ENCODE measurements at regions not wholly inside any gene's neighbourhood (a gene's known extent, or its start where the extent isn't known, plus 50 kb on each side); places are given as distances from the start of the nearest gene placed in this dataset.
"Not testable (repeated sequence)": the region's sequence is repeated elsewhere in the genome, so short reads cannot be mapped to it uniquely, and the experiment has no call there.

- TF ChIP-seq NRF1 (IDR thresholded peaks at IDR 0.05; ENCODE audit: low read depth, low read length) = no peak
- H3K4me3 ChIP-seq (ENCODE audit: low read depth in 2 of 2, low read length in 1 of 2) = no peak overlapping the region
- no peaks in the 10 kb centered on the region for H3K79me2 ChIP-seq (ENCODE audit: insufficient read depth)
- H3K4me2 ChIP-seq = no peak overlapping the region
- H3K9me2 ChIP-seq = no peaks in the 10 kb centered on the region
- no peaks in the 10 kb centered on the region for H3K27me3 ChIP-seq (ENCODE audit: insufficient read depth)
- no peak for DNase-seq
- H3K36me3 ChIP-seq (replicated peaks in 1 of 2; ENCODE audit: control insufficient read depth in 1 of 2, insufficient read depth in 2 of 2, low read length in 1 of 2) = no peaks in the 10 kb centered on the region
- CTCF ChIA-PET = interaction anchor here (0.9 kb wide), 1 partner anchor 13 kb away, joined by 3 read pairs; no protein-coding TSS in a partner anchor
- 10% methylated on average over 2 of the region's 2 CpGs for WGBS (ENCODE audit: low lambda C conversion rate)
- H3K27ac ChIP-seq (ENCODE audit: low read depth in 2 of 2, low read length in 1 of 2) = no peak overlapping the region
- H2AFZ ChIP-seq (ENCODE audit: low read depth) = no peak overlapping the region
- no peaks in the 10 kb centered on the region for H4K20me1 ChIP-seq (ENCODE audit: insufficient read depth)
- POLR2A ChIA-PET = no interaction called here
- no peaks in the 10 kb centered on the region for H3F3A ChIP-seq (replicated peaks; ENCODE audit: insufficient read depth)
- H3K9me3 ChIP-seq = no peaks in the 10 kb centered on the region
- no peak overlapping the region for H3K9ac ChIP-seq
- H3K4me1 ChIP-seq (ENCODE audit: control insufficient read depth in 1 of 2, insufficient read depth in 2 of 2, low read depth in 1 of 2, low read length in 1 of 2) = no peaks in the 10 kb centered on the region
Observed at GRCh38 chr15:19974998-19975397, 566.6 kb downstream of the GOLGA6L6 start.

- POLR2A ChIA-PET = no interaction called here
- WGBS (ENCODE audit: low lambda C conversion rate) = 5% methylated on average over 7 of the region's 7 CpGs
- no peak overlapping the region for H3K4me3 ChIP-seq (ENCODE audit: low read depth in 2 of 2, low read length in 1 of 2)
- H2AFZ ChIP-seq (ENCODE audit: low read depth) = no peak overlapping the region
- no peak overlapping the region for H3K27ac ChIP-seq (ENCODE audit: low read depth in 2 of 2, low read length in 1 of 2)
- no peaks in the 10 kb centered on the region for H4K20me1 ChIP-seq (ENCODE audit: insufficient read depth)
- no peaks in the 10 kb centered on the region for H3K27me3 ChIP-seq (ENCODE audit: insufficient read depth)
- H3K9ac ChIP-seq = no peak overlapping the region
- no peaks in the 10 kb centered on the region for H3K36me3 ChIP-seq (replicated peaks in 1 of 2; ENCODE audit: control insufficient read depth in 1 of 2, insufficient read depth in 2 of 2, low read length in 1 of 2)
- H3K79me2 ChIP-seq (ENCODE audit: insufficient read depth) = no peaks in the 10 kb centered on the region
- H3K9me2 ChIP-seq = no peaks in the 10 kb centered on the region
- H3K4me1 ChIP-seq (ENCODE audit: control insufficient read depth in 1 of 2, insufficient read depth in 2 of 2, low read depth in 1 of 2, low read length in 1 of 2) = no peaks in the 10 kb centered on the region
- CTCF ChIA-PET = no interaction called here
- DNase-seq = peak; percentile 21
- H3F3A ChIP-seq (replicated peaks; ENCODE audit: insufficient read depth) = no peaks in the 10 kb centered on the region
- H3K9me3 ChIP-seq = no peaks in the 10 kb centered on the region
- H3K4me2 ChIP-seq = no peak overlapping the region
- peak; percentile 49 for TF ChIP-seq CTCF (IDR thresholded peaks at IDR 0.05)
- TF ChIP-seq JUND (IDR thresholded peaks at IDR 0.05) = no peak
Observed at GRCh38 chr15:19973718-19974117, 567.9 kb downstream of the GOLGA6L6 start.

- H3K27me3 ChIP-seq (ENCODE audit: insufficient read depth); H3K36me3 ChIP-seq (replicated peaks in 1 of 2; ENCODE audit: control insufficient read depth in 1 of 2, insufficient read depth in 2 of 2, low read length in 1 of 2); H3K4me1 ChIP-seq (ENCODE audit: control insufficient read depth in 1 of 2, insufficient read depth in 2 of 2, low read depth in 1 of 2, low read length in 1 of 2); POLR2A ChIA-PET; H3K4me2 ChIP-seq; H3F3A ChIP-seq (replicated peaks; ENCODE audit: insufficient read depth); DNase-seq; H2AFZ ChIP-seq (ENCODE audit: low read depth); H3K9ac ChIP-seq; H3K9me2 ChIP-seq; H4K20me1 ChIP-seq (ENCODE audit: insufficient read depth); H3K79me2 ChIP-seq (ENCODE audit: insufficient read depth); H3K27ac ChIP-seq (ENCODE audit: low read depth in 2 of 2, low read length in 1 of 2); CTCF ChIA-PET; H3K4me3 ChIP-seq (ENCODE audit: low read depth in 2 of 2, low read length in 1 of 2); H3K9me3 ChIP-seq: not testable (repeated sequence)
- WGBS (ENCODE audit: low lambda C conversion rate) = 6% methylated on average over 4 of the region's 4 CpGs
Observed at GRCh38 chr15:19972582-19972981, 569.0 kb downstream of the GOLGA6L6 start.

- H3K4me1 ChIP-seq (ENCODE audit: control insufficient read depth in 1 of 2, insufficient read depth in 2 of 2, low read depth in 1 of 2, low read length in 1 of 2); H3K9ac ChIP-seq; CTCF ChIA-PET; H3K79me2 ChIP-seq (ENCODE audit: insufficient read depth); H3K27me3 ChIP-seq (ENCODE audit: insufficient read depth); H3K36me3 ChIP-seq (replicated peaks in 1 of 2; ENCODE audit: control insufficient read depth in 1 of 2, insufficient read depth in 2 of 2, low read length in 1 of 2); H3F3A ChIP-seq (replicated peaks; ENCODE audit: insufficient read depth); H3K9me3 ChIP-seq; POLR2A ChIA-PET; DNase-seq; H2AFZ ChIP-seq (ENCODE audit: low read depth); H4K20me1 ChIP-seq (ENCODE audit: insufficient read depth); H3K27ac ChIP-seq (ENCODE audit: low read depth in 2 of 2, low read length in 1 of 2); H3K9me2 ChIP-seq; H3K4me2 ChIP-seq; H3K4me3 ChIP-seq (ENCODE audit: low read depth in 2 of 2, low read length in 1 of 2): not testable (repeated sequence)
Observed at GRCh38 chr15:19965574-19965973, 576.0 kb downstream of the GOLGA6L6 start.

GRCh38 chr15:19964480-19964879 lies 577.1 kb downstream of the GOLGA6L6 start:
- POLR2A ChIA-PET; H3K27ac ChIP-seq (ENCODE audit: low read depth in 2 of 2, low read length in 1 of 2); H3K9ac ChIP-seq; H3K4me3 ChIP-seq (ENCODE audit: low read depth in 2 of 2, low read length in 1 of 2); H3F3A ChIP-seq (replicated peaks; ENCODE audit: insufficient read depth); H3K4me1 ChIP-seq (ENCODE audit: control insufficient read depth in 1 of 2, insufficient read depth in 2 of 2, low read depth in 1 of 2, low read length in 1 of 2); H3K9me2 ChIP-seq; CTCF ChIA-PET; H3K9me3 ChIP-seq; H3K36me3 ChIP-seq (replicated peaks in 1 of 2; ENCODE audit: control insufficient read depth in 1 of 2, insufficient read depth in 2 of 2, low read length in 1 of 2); H2AFZ ChIP-seq (ENCODE audit: low read depth); H3K79me2 ChIP-seq (ENCODE audit: insufficient read depth); H4K20me1 ChIP-seq (ENCODE audit: insufficient read depth); DNase-seq; H3K27me3 ChIP-seq (ENCODE audit: insufficient read depth); H3K4me2 ChIP-seq: not testable (repeated sequence)
- 0% methylated on average over 1 of the region's 1 CpG for WGBS (ENCODE audit: low lambda C conversion rate)
